NCI-H446 treated with DMSO at 0.1 percent for 48 hours (cell line): ENCODE measurements at regions not wholly inside any gene's neighbourhood (a gene's known extent, or its start where the extent isn't known, plus 50 kb on each side); places are given as distances from the start of the nearest gene placed in this dataset.

ENCODE experiments used
- DNase-seq: peaks from one replicate; lab custom pipeline; 2025; lab: John Stamatoyannopoulos, UW

- no peak for DNase-seq
Measured at GRCh38 chr21:20646431-20647165, 351.6 kb upstream of the NCAM2 start.

GRCh38 chr21:20647607-20648006 lies 350.6 kb upstream of the NCAM2 start:
- no peak for DNase-seq

GRCh38 chr21:20649231-20649630 lies 349.0 kb upstream of the NCAM2 start:
- no peak for DNase-seq

- DNase-seq = no peak
Measured at GRCh38 chr21:20652846-20653245, 345.4 kb upstream of the NCAM2 start.

- no peak for DNase-seq
Measured at GRCh38 chr21:20661246-20661645, 337.0 kb upstream of the NCAM2 start.

GRCh38 chr21:20661745-20662422 lies 336.3 kb upstream of the NCAM2 start:
- no peak for DNase-seq

- no peak for DNase-seq
Measured at GRCh38 chr21:20662514-20662913, 335.7 kb upstream of the NCAM2 start.

GRCh38 chr21:20667931-20668330 lies 330.3 kb upstream of the NCAM2 start:
- DNase-seq = no peak

- DNase-seq = no peak
Measured at GRCh38 chr21:20685475-20685874, 312.7 kb upstream of the NCAM2 start.

- no peak for DNase-seq
Measured at GRCh38 chr21:20698585-20698984, 299.6 kb upstream of the NCAM2 start.

GRCh38 chr21:20701235-20701634 lies 297.0 kb upstream of the NCAM2 start:
- DNase-seq = no peak

GRCh38 chr21:20703112-20703767 lies 295.0 kb upstream of the NCAM2 start:
- no peak for DNase-seq

GRCh38 chr21:20720623-20721022 lies 277.6 kb upstream of the NCAM2 start:
- no peak for DNase-seq

- DNase-seq = no peak
Measured at GRCh38 chr21:20721151-20721550, 277.1 kb upstream of the NCAM2 start.

GRCh38 chr21:20728691-20729090 lies 269.5 kb upstream of the NCAM2 start:
- no peak for DNase-seq

GRCh38 chr21:20729376-20729775 lies 268.8 kb upstream of the NCAM2 start:
- DNase-seq = no peak

- DNase-seq = no peak
Measured at GRCh38 chr21:20730441-20730840, 267.8 kb upstream of the NCAM2 start.

- no peak for DNase-seq
Measured at GRCh38 chr21:20735257-20735656, 263.0 kb upstream of the NCAM2 start.

- no peak for DNase-seq
Measured at GRCh38 chr21:20737227-20737913, 260.8 kb upstream of the NCAM2 start.

GRCh38 chr21:20739421-20739820 lies 258.8 kb upstream of the NCAM2 start:
- DNase-seq = no peak

GRCh38 chr21:20741445-20741844 lies 256.8 kb upstream of the NCAM2 start:
- no peak for DNase-seq

GRCh38 chr21:20760221-20760620 lies 238.0 kb upstream of the NCAM2 start:
- peak; percentile 92 for DNase-seq

- DNase-seq = no peak
Measured at GRCh38 chr21:20774737-20775136, 223.5 kb upstream of the NCAM2 start.
